HepG2 (cell line): ENCODE measurements at regions not wholly inside any gene's neighbourhood (a gene's known extent, or its start where the extent isn't known, plus 50 kb on each side); places are given as distances from the start of the nearest gene placed in this dataset.

Experiments
- ATAC-seq: fragments of 200-7000 bp; cut with Tn5 transposase; 3 replicates; pipeline ENCODE4 v1.9.1; 2020; ENCODE audit warnings: mild to moderate bottlenecking, moderate library complexity
- BruUV-seq: library from RNA; stranded (reverse); fragments of 400-500 nt; replicated peaks from 2 replicates; lab custom pipeline; 2021; lab: Mats Ljungman, UMichigan
- CTCF ChIA-PET: fragments of 300-600 bp; formaldehyde crosslinking; extraction: SDS; loops from one replicate; lab custom pipeline; 2021; ENCODE audit warnings: low total read pairs, inconsistent platforms, low intra/inter-chr PET ratio; lab: Yijun Ruan, JAX
- POLR2A ChIA-PET: fragments of 350-600 bp; sonication (Branson Sonifier 250); formaldehyde crosslinking; loops from one replicate; lab custom pipeline; 2020; ENCODE audit warnings: antibody characterized with exemption, inconsistent platforms; lab: Yijun Ruan, JAX
- DNase-seq: peaks from one replicate; pipeline ENCODE4 v3.0.0-alpha.2; 2015; ENCODE audit warnings: low spot score
- FAIRE-seq: peaks from 3 replicates; lab custom pipeline; 2011; peaks lifted over from hg19 to GRCh38; lab: Jason Lieb, UNC
- H2AFZ ChIP-seq: one replicate; pipeline ENCODE4 v1.6.1; 2011; ENCODE audit warnings: low read length, inconsistent platforms
- H3K27ac ChIP-seq: fragments of 300-600 bp; 3 replicates; pipeline ENCODE4 v1.8.0; 2011; ENCODE audit warnings: mixed run types, mild to moderate bottlenecking, mixed read lengths, low read length, inconsistent platforms; ENCODE audit not compliant: insufficient read depth; ENCODE audit errors: extremely low read length
- H3K27me3 ChIP-seq, 2 experiments: fragments of 200-600 bp in 1 of 2; 2 replicates in 1 of 2; 3 replicates in 1 of 2; pipeline versions ENCODE4 v1.6.0 to v1.8.0; 2011; ENCODE audit warnings: low read length in 2 of 2, mild to moderate bottlenecking in 2 of 2, moderate library complexity in 2 of 2, inconsistent platforms in 1 of 2; ENCODE audit not compliant: insufficient read depth in 2 of 2, control insufficient read depth in 1 of 2
- H3K36me3 ChIP-seq, 2 experiments: fragments of 200-600 bp in 1 of 2; replicated peaks in 1 of 2; 2 replicates in 1 of 2; 3 replicates in 1 of 2; pipeline versions ENCODE4 v1.5.1 to v1.8.0; 2011; ENCODE audit warnings: low read length in 2 of 2, inconsistent platforms in 1 of 2; ENCODE audit not compliant: insufficient read depth in 2 of 2, control insufficient read depth in 1 of 2
- H3K4me1 ChIP-seq: 2 replicates; pipeline ENCODE4 v1.5.1; 2012; ENCODE audit warnings: low read length, inconsistent platforms; ENCODE audit not compliant: insufficient read depth
- H3K4me2 ChIP-seq: 2 replicates; pipeline ENCODE4 v1.6.0; 2011; ENCODE audit warnings: low read depth, low read length, inconsistent platforms
- H3K4me3 ChIP-seq, 3 experiments: fragments of 200-600 bp in 1 of 3; sonication (generic), shearing (Covaris generic) in 1 of 3; replicated peaks in 1 of 3; 2 replicates each; pipeline ENCODE4 v1.5.1; 2011 to 2016; ENCODE audit warnings: low read length in 3 of 3, inconsistent platforms in 2 of 3, low read depth in 2 of 3, mild to moderate bottlenecking in 2 of 3, control low read depth in 1 of 3, mixed read lengths in 1 of 3; ENCODE audit not compliant: insufficient read depth in 1 of 3
- H3K79me2 ChIP-seq: one replicate; pipeline ENCODE4 v1.6.1; 2011; ENCODE audit warnings: low read length, inconsistent platforms; ENCODE audit not compliant: insufficient read depth
- H3K9ac ChIP-seq: 2 replicates; pipeline ENCODE4 v1.6.0; 2011; ENCODE audit warnings: mild to moderate bottlenecking, low read depth, low read length, inconsistent platforms; ENCODE audit not compliant: insufficient read depth
- H3K9me3 ChIP-seq: 2 replicates; pipeline ENCODE4 v1.5.1; 2012; ENCODE audit warnings: mild to moderate bottlenecking, low read length
- H4K20me1 ChIP-seq: 2 replicates; pipeline ENCODE4 v1.6.0; 2011; ENCODE audit warnings: inconsistent platforms, mild to moderate bottlenecking, low read length, moderate library complexity; ENCODE audit not compliant: insufficient read depth
- ARID3A ChIP-seq: IDR thresholded peaks from 2 replicates; pipeline ENCODE4 v1.6.1; 2012; ENCODE audit warnings: low read depth, low read length, improper control_type of control experiment
- CSRNP1 ChIP-seq: sonication (generic); formaldehyde crosslinking; IDR thresholded peaks from 2 replicates; pipeline ENCODE4 v1.8.1; 2023; ENCODE audit warnings: mild to moderate bottlenecking, missing genetic modification reagents
- DMAP1 ChIP-seq: IDR thresholded peaks from 2 replicates; pipeline ENCODE4 v1.6.1; 2016
- ELF1 ChIP-seq: sonication (generic); formaldehyde crosslinking; IDR thresholded peaks from 2 replicates; pipeline ENCODE4 v1.4.0; 2020; ENCODE audit warnings: missing genetic modification reagents
- ETV6 ChIP-seq: sonication (generic); formaldehyde crosslinking; conservative IDR thresholded peaks from 2 replicates; pipeline ENCODE4 v1.4.0; 2020; ENCODE audit warnings: missing genetic modification reagents
- FOXA1 ChIP-seq, 2 experiments: fragments of 450-650 bp in 1 of 2; sonication (generic) in 1 of 2; formaldehyde crosslinking in 1 of 2; IDR thresholded peaks; 2 replicates each; pipeline versions ENCODE4 v1.4.0 to v1.6.1; 2016 to 2020; ENCODE audit warnings: missing genetic modification reagents in 1 of 2
- MED13 ChIP-seq: sonication (generic); formaldehyde crosslinking; IDR thresholded peaks from 2 replicates; pipeline ENCODE4 v1.5.0; 2020; ENCODE audit warnings: missing genetic modification reagents
- MIER2 ChIP-seq: IDR thresholded peaks from 2 replicates; pipeline ENCODE4 v1.6.1; 2016; ENCODE audit warnings: missing biosample characterization, missing genetic modification reagents
- NFATC3 ChIP-seq: sonication (generic); formaldehyde crosslinking; IDR thresholded peaks from 2 replicates; pipeline ENCODE4 v1.5.1; 2020; ENCODE audit warnings: mild to moderate bottlenecking, missing genetic modification reagents
- PLSCR1 ChIP-seq: sonication (generic); formaldehyde crosslinking; IDR thresholded peaks from 2 replicates; pipeline ENCODE4 v1.5.0; 2020; ENCODE audit warnings: missing genetic modification reagents, mild to moderate bottlenecking, borderline replicate concordance
- SALL2 ChIP-seq: sonication (generic); formaldehyde crosslinking; IDR thresholded peaks from 2 replicates; pipeline ENCODE4 v1.8.1; 2023; ENCODE audit warnings: mild to moderate bottlenecking, missing genetic modification reagents, inconsistent platforms
- SP5 ChIP-seq: IDR thresholded peaks from 2 replicates; pipeline ENCODE4 v1.6.1; 2016; ENCODE audit warnings: low read depth, borderline replicate concordance
- SRSF4 ChIP-seq: fragments of 200-400 bp; formaldehyde crosslinking; IDR thresholded peaks from one replicate; pipeline ENCODE4 v1.6.1; 2018; ENCODE audit warnings: mild to moderate bottlenecking, low read depth, low read length, moderate library complexity; ENCODE audit not compliant: poor library complexity, severe bottlenecking
- YEATS2 ChIP-seq: sonication (generic); formaldehyde crosslinking; IDR thresholded peaks from 2 replicates; pipeline ENCODE4 v1.4.0; 2020; ENCODE audit warnings: missing genetic modification reagents, borderline replicate concordance
- ZFP91 ChIP-seq: sonication (generic); formaldehyde crosslinking; IDR thresholded peaks from 2 replicates; pipeline ENCODE4 v1.9.0; 2022; ENCODE audit warnings: missing genetic modification reagents, mild to moderate bottlenecking, borderline replicate concordance
- ZNF225 ChIP-seq: sonication (generic); formaldehyde crosslinking; IDR thresholded peaks from 2 replicates; pipeline ENCODE4 v1.4.0; 2020; ENCODE audit warnings: mild to moderate bottlenecking, missing genetic modification reagents
- ZNF629 ChIP-seq: sonication (generic); formaldehyde crosslinking; conservative IDR thresholded peaks from 2 replicates; pipeline ENCODE4 v1.5.0; 2020; ENCODE audit warnings: missing genetic modification reagents
- WGBS: methylation state at CpG from one replicate; pipeline ENCODE4 v1.1.6; 2017; ENCODE audit warnings: low lambda C conversion rate; 5-methylcytosine and 5-hydroxymethylcytosine counted together
- in situ Hi-C: cut with HindIII; loops from 2 replicates; pipeline ENCODE4 v1.10.0; 2017; ENCODE audit warnings: low pct_unique_long_range_greater_than_20kb; ENCODE audit not compliant: extremely low pct_ligation_motif_present
- intact Hi-C: fragments of 100-400 bp; cut with micrococcal nuclease; formaldehyde crosslinking; loops from one replicate; pipeline ENCODE4 v1.10.0; 2022; ENCODE audit not compliant: unreplicated experiment
- TF ChIP-seq, protein P1 (sequence below): sonication (generic); formaldehyde crosslinking; conservative IDR thresholded peaks from 2 replicates; pipeline ENCODE4 v1.8.0; 2022; ENCODE audit warnings: low read depth, missing genetic modification reagents

- no peak for TF ChIP-seq NFATC3 (CRISPR knock-in tag)
- TF ChIP-seq ZFP91: no peak
- TF ChIP-seq ZNF629 (CRISPR knock-in tag): no peak
- TF ChIP-seq MIER2 (CRISPR knock-in tag): no peak
- no peak for TF ChIP-seq SRSF4
- no peak for TF ChIP-seq ZNF225 (CRISPR knock-in tag)
- TF ChIP-seq FOXA1 (IDR thresholded peaks at IDR 0.05): no peak
- no peak for TF ChIP-seq FOXA1 (CRISPR knock-in tag; IDR thresholded peaks at IDR 0.05)
- no peak for TF ChIP-seq ETV6 (CRISPR knock-in tag)
- TF ChIP-seq PLSCR1 (CRISPR knock-in tag): no peak
Observed at GRCh38 chr18:75868031-75868430, 440.5 kb upstream of the SMIM21 start (continued).

- Histone ChIP-seq H3K9me3 (no peaks in the 10 kb centered on the region), H2AFZ (no peak overlapping the region), H3K9ac (no peak overlapping the region), H3K4me1 (no peaks in the 10 kb centered on the region), H3K27me3 (peaks cover 3 to 11% of the 10 kb centered on the region in 2 experiments; a peak in 2 of 5 replicates), H3K79me2 (no peaks in the 10 kb centered on the region), H3K36me3 (no peaks in the 10 kb centered on the region), H3K4me3 (no peak overlapping the region), H3K27ac (no peak overlapping the region), H3K4me2 (no peak overlapping the region), H4K20me1 (no peaks in the 10 kb centered on the region)
- in situ Hi-C loops: no loop called here
- BruUV-seq: no TSS peak
- FAIRE-seq: no peak
- ChIA-PET CTCF (no interaction called here), POLR2A (no interaction called here)
- ATAC-seq: no peak
- no peak for DNase-seq
- WGBS: 100% methylated on average over 1 of the region's 6 CpGs
- intact Hi-C loops: no loop called here
- TF ChIP-seq SALL2 (no peak), CSRNP1 (no peak), DMAP1 (CRISPR knock-in tag) (no peak), SP5 (CRISPR knock-in tag) (no peak), ARID3A (no peak), YEATS2 (CRISPR knock-in tag) (no peak), MED13 (CRISPR knock-in tag) (no peak), ELF1 (CRISPR knock-in tag) (no peak)
- TF ChIP-seq, protein P1, sequence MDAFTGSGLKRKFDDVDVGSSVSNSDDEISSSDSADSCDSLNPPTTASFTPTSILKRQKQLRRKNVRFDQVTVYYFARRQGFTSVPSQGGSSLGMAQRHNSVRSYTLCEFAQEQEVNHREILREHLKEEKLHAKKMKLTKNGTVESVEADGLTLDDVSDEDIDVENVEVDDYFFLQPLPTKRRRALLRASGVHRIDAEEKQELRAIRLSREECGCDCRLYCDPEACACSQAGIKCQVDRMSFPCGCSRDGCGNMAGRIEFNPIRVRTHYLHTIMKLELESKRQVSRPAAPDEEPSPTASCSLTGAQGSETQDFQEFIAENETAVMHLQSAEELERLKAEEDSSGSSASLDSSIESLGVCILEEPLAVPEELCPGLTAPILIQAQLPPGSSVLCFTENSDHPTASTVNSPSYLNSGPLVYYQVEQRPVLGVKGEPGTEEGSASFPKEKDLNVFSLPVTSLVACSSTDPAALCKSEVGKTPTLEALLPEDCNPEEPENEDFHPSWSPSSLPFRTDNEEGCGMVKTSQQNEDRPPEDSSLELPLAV (CRISPR knock-in tag): no peak
Observed at GRCh38 chr18:75865639-75866038, 438.1 kb upstream of the SMIM21 start.
